ENCODE measurements at regions not wholly inside any gene's neighbourhood (a gene's known extent, or its start where the extent isn't known, plus 50 kb on each side); places are given as distances from the start of the nearest gene placed in this dataset.

DNA sequence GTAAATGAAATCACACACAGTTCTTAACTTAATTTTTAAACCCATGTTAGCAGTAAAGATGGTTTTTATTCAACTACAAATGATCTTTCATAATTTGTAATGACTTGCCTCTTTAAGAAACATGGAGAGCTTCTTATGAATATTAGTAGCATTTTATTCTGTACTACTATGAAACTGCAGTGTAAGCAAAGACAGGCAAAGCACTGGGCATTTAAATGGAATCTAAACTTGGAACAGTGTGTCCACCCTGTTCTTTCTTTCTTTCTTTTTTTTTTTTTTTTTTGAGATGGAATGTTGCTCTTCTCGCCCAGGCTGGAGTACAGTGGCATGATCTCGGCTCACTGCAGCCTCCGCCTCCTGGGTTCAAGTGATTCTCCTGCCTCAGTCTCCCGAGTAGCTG lies 740.4 kb upstream of the IGFBP3 start:
- Histone ChIP-seq H3K4ac (replicated peaks; ENCODE audit: insufficient read length, low read depth, low read length) (no peak overlapping the region), H2AFZ (ENCODE audit: low read length) (no peak overlapping the region), H3K79me2 (ENCODE audit: control insufficient read depth in 1 of 2, insufficient read depth in 2 of 2, low read length in 2 of 2) (no peaks in the 10 kb centered on the region), H3K18ac (ENCODE audit: extremely low read depth, low read length) (no peak overlapping the region), H2BK12ac (ENCODE audit: low read depth, low read length) (no peak overlapping the region), H3K79me1 (ENCODE audit: low read depth, low read length) (no peaks in the 10 kb centered on the region), H4K20me1 (replicated peaks in 1 of 2; ENCODE audit: control insufficient read depth in 1 of 2, insufficient read depth in 2 of 2, low read length in 2 of 2) (no peaks in the 10 kb centered on the region), H2BK5ac (ENCODE audit: low read depth, low read length) (no peak overlapping the region), H3K36me3 (ENCODE audit: control insufficient read depth in 2 of 4, insufficient read depth in 4 of 4, low read length in 3 of 4) (no peaks in the 10 kb centered on the region), H3K14ac (ENCODE audit: insufficient read length) (no peak overlapping the region), H2AK5ac (ENCODE audit: low read depth, low read length) (no peak overlapping the region), H2BK15ac (ENCODE audit: low read length) (no peak overlapping the region), H4K91ac (replicated peaks; ENCODE audit: insufficient read length, low read length) (no peak overlapping the region), H2BK20ac (ENCODE audit: low read length) (no peak overlapping the region), H3K27me3 (replicated peaks in 1 of 4; ENCODE audit: control insufficient read depth in 3 of 4, extremely low read depth in 1 of 4, insufficient read depth in 3 of 4, low read length in 3 of 4) (no peaks in the 10 kb centered on the region), H3K4me2 (ENCODE audit: insufficient read depth in 1 of 2, low read depth in 2 of 2, low read length in 2 of 2) (no peak overlapping the region), H4K8ac (ENCODE audit: extremely low read depth, insufficient read depth, low read length) (no peak overlapping the region), H3K4me3 (ENCODE audit: extremely low read depth in 1 of 4, insufficient read depth in 2 of 4, low read depth in 3 of 4, low read length in 4 of 4) (no peak overlapping the region), H3K23ac (ENCODE audit: insufficient read length) (no peak overlapping the region), H3K27ac (ENCODE audit: low read depth, low read length) (no peak overlapping the region), H3K4me1 (replicated peaks in 1 of 4; ENCODE audit: control insufficient read depth in 3 of 4, insufficient read depth in 4 of 4, low read length in 3 of 4) (no peaks in the 10 kb centered on the region), H3K56ac (replicated peaks; ENCODE audit: insufficient read length, low read depth, low read length) (no peak overlapping the region), H3K23me2 (ENCODE audit: low read depth, low read length) (no peaks in the 10 kb centered on the region), H4K5ac (ENCODE audit: insufficient read length, low read depth, low read length) (no peak overlapping the region), H3K9ac (replicated peaks in 1 of 4; ENCODE audit: extremely low read depth in 1 of 4, low read depth in 3 of 4, low read length in 3 of 4) (no peak overlapping the region), H2BK120ac (replicated peaks; ENCODE audit: low read depth, low read length) (no peak overlapping the region), H3K9me3 (ENCODE audit: insufficient read depth in 2 of 2, low read depth in 1 of 2, low read length in 1 of 2) (peaks cover 0 to 9% of the 10 kb centered on the region in 2 experiments; a peak in 2 of 4 replicates)
- ChIA-PET POLR2A (ENCODE audit: partially characterized antibody) (no interaction called here), CTCF (ENCODE audit: partially characterized antibody) (interaction anchor here (1.5 kb wide), 1 partner anchor 15 kb away, joined by 5 read pairs; no protein-coding TSS in a partner anchor)
- FAIRE-seq: no peak
- WGBS, 2 experiments (ENCODE audit: extremely low coverage in 1 of 2, insufficient coverage in 1 of 2, insufficient read length in 1 of 2, insufficient replicate concordance in 2 of 2, low coverage in 1 of 2, low lambda C conversion rate in 2 of 2, missing lambda C conversion rate in 1 of 2): no CpG with 5 or more reads among the region's 4 CpGs
- no peak for DNase-seq (ENCODE audit: low read depth in 1 of 2, low spot score in 2 of 2)
- TF ChIP-seq GTF2F1 (IDR thresholded peaks at IDR 0.05; ENCODE audit: borderline replicate concordance, low read depth, low read length) (no peak), EP300 (IDR thresholded peaks at IDR 0.05; ENCODE audit: borderline replicate concordance in 1 of 2, low read depth in 2 of 2, low read length in 2 of 2) (no peak), SAP30 (IDR thresholded peaks at IDR 0.05; ENCODE audit: insufficient read depth, insufficient replicate concordance, low read length) (no peak), ASH2L (IDR thresholded peaks at IDR 0.05; ENCODE audit: low read length) (no peak), HDAC6 (IDR thresholded peaks at IDR 0.05; ENCODE audit: low read depth, low read length) (no peak), JUN (IDR thresholded peaks at IDR 0.05; ENCODE audit: low read depth, low read length) (no peak), YY1 (IDR thresholded peaks at IDR 0.05; ENCODE audit: low read depth, low read length) (no peak), JUND (IDR thresholded peaks at IDR 0.05; ENCODE audit: low read length) (no peak), CTBP2 (IDR thresholded peaks at IDR 0.05; ENCODE audit: borderline replicate concordance, insufficient read depth, insufficient read length, low read length) (no peak), EGR1 (IDR thresholded peaks at IDR 0.05; ENCODE audit: borderline replicate concordance, low read depth, low read length) (no peak), TCF12 (IDR thresholded peaks at IDR 0.05; ENCODE audit: low read depth, low read length) (no peak), SP2 (IDR thresholded peaks at IDR 0.05; ENCODE audit: low read length) (no peak)
- TF ChIP-seq, protein P1, sequence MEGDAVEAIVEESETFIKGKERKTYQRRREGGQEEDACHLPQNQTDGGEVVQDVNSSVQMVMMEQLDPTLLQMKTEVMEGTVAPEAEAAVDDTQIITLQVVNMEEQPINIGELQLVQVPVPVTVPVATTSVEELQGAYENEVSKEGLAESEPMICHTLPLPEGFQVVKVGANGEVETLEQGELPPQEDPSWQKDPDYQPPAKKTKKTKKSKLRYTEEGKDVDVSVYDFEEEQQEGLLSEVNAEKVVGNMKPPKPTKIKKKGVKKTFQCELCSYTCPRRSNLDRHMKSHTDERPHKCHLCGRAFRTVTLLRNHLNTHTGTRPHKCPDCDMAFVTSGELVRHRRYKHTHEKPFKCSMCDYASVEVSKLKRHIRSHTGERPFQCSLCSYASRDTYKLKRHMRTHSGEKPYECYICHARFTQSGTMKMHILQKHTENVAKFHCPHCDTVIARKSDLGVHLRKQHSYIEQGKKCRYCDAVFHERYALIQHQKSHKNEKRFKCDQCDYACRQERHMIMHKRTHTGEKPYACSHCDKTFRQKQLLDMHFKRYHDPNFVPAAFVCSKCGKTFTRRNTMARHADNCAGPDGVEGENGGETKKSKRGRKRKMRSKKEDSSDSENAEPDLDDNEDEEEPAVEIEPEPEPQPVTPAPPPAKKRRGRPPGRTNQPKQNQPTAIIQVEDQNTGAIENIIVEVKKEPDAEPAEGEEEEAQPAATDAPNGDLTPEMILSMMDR (IDR thresholded peaks at IDR 0.05; ENCODE audit: control extremely low read depth in 1 of 3, insufficient read depth in 1 of 3, low read depth in 1 of 3, low read length in 3 of 3): no peak

All from H1 (cell line).